Psoas muscle (tissue), 7 donors: ENCODE measurements at regions not wholly inside any gene's neighbourhood (a gene's known extent, or its start where the extent isn't known, plus 50 kb on each side); places are given as distances from the start of the nearest gene placed in this dataset.

ENCODE experiments used
- ATAC-seq, 4 donors: fragments of 200-7000 bp; cut with Tn5 transposase; one replicate each; pipeline ENCODE4 v1.9.1; 2020; ENCODE audit warnings: moderate library complexity in 3 of 4, mild to moderate bottlenecking in 2 of 4
- DNase-seq, 2 donors: peaks; one replicate each; pipeline ENCODE4 v3.0.0-alpha.2; 2020
- H3K27ac ChIP-seq: fragments of 200-600 bp; one replicate; pipeline ENCODE4 v1.8.0; 2022
- H3K27me3 ChIP-seq, 3 donors: fragments of 200-600 bp in 1 of 3; one replicate each; pipeline versions ENCODE4 v1.6.1 to v1.8.0; 2013 to 2022; ENCODE audit warnings: low read length in 2 of 3, mild to moderate bottlenecking in 2 of 3, moderate library complexity in 1 of 3; ENCODE audit not compliant: insufficient read depth in 3 of 3
- H3K36me3 ChIP-seq, 2 donors: fragments of 200-600 bp in 1 of 2; one replicate each; pipeline versions ENCODE4 v1.6.1 to v1.8.0; 2013 to 2022; ENCODE audit warnings: low read depth in 1 of 2, mild to moderate bottlenecking in 1 of 2, moderate library complexity in 1 of 2; ENCODE audit not compliant: insufficient read depth in 1 of 2
- H3K4me1 ChIP-seq: fragments of 200-600 bp; one replicate; pipeline ENCODE4 v1.8.0; 2022
- H3K4me3 ChIP-seq: fragments of 200-600 bp; one replicate; pipeline ENCODE4 v1.8.0; 2022; ENCODE audit warnings: mild to moderate bottlenecking
- H3K9me3 ChIP-seq: fragments of 200-600 bp; one replicate; pipeline ENCODE4 v1.8.0; 2022
- WGBS, 3 donors: extraction: QIAGEN DNeasy Blood & Tissue Kit; methylation state at CpG; one replicate each; pipeline versions ENCODE4 v1.1.6 to v1.1.7; 2013; 5-methylcytosine and 5-hydroxymethylcytosine counted together
- intact Hi-C, 2 donors: fragments of 100-400 bp; cut with DNase I; formaldehyde crosslinking; loops; one replicate each; pipeline versions ENCODE4 v1.11.0 to v1.14.2; 2022
- TF ChIP-seq, protein P1 (sequence below): fragments of 200-600 bp; IDR thresholded peaks from one replicate; pipeline ENCODE4 v1.8.0; 2022; ENCODE audit warnings: antibody characterized with exemption
- donor health status: healthy with polysubstance abuse.
- donor health status: DM: no; HTN: no; CAD: no; lungs with moderate emphysema.
- donor health status: Bipolar disorder and iron deficiency.
- donor health status: healthy.
- donor health status: DM: yes; HTN: yes; CAD: no.
- donor health status: DM: no; HTN: no; CAD: no.
- donor health status: DM: yes; HTN: yes; CAD: no.

DNA sequence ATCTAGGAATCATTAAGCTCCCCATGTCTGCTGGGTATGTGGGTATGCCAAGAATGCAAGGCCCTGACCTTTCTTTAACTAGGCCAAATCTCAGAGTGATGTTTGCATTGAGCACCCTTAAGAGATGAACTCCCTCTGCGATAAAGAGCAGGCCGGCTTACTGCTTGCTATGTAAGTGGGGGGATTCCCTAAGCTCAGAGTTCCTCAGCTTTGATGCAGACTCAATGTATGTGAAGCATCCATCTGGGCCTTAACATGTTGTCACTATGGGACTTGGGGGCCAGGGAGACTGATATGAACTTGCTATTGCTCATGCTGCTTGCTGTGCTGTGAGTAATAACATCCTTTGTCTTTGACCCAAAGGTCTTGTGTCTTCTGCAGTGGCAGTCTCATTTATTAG, 149.7 kb downstream of the C12orf75 start:
- peaks cover 5% of the 10 kb centered on the region for H3K4me1 ChIP-seq
- H3K36me3 ChIP-seq = no peaks in the 10 kb centered on the region
- no peak overlapping the region for H3K27ac ChIP-seq
- TF ChIP-seq, protein P1, sequence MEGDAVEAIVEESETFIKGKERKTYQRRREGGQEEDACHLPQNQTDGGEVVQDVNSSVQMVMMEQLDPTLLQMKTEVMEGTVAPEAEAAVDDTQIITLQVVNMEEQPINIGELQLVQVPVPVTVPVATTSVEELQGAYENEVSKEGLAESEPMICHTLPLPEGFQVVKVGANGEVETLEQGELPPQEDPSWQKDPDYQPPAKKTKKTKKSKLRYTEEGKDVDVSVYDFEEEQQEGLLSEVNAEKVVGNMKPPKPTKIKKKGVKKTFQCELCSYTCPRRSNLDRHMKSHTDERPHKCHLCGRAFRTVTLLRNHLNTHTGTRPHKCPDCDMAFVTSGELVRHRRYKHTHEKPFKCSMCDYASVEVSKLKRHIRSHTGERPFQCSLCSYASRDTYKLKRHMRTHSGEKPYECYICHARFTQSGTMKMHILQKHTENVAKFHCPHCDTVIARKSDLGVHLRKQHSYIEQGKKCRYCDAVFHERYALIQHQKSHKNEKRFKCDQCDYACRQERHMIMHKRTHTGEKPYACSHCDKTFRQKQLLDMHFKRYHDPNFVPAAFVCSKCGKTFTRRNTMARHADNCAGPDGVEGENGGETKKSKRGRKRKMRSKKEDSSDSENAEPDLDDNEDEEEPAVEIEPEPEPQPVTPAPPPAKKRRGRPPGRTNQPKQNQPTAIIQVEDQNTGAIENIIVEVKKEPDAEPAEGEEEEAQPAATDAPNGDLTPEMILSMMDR = no peak
- ATAC-seq (no peak), DNase-seq (no peak)
- WGBS, 3 donors = 78 to 86% (median 83%) methylated on average over 2 of the region's 2 CpGs
- no peaks in the 10 kb centered on the region for H3K9me3 ChIP-seq
- no peak overlapping the region for H3K4me3 ChIP-seq
- intact Hi-C loops = no loop called here
- no peaks in the 10 kb centered on the region for H3K27me3 ChIP-seq

DNA sequence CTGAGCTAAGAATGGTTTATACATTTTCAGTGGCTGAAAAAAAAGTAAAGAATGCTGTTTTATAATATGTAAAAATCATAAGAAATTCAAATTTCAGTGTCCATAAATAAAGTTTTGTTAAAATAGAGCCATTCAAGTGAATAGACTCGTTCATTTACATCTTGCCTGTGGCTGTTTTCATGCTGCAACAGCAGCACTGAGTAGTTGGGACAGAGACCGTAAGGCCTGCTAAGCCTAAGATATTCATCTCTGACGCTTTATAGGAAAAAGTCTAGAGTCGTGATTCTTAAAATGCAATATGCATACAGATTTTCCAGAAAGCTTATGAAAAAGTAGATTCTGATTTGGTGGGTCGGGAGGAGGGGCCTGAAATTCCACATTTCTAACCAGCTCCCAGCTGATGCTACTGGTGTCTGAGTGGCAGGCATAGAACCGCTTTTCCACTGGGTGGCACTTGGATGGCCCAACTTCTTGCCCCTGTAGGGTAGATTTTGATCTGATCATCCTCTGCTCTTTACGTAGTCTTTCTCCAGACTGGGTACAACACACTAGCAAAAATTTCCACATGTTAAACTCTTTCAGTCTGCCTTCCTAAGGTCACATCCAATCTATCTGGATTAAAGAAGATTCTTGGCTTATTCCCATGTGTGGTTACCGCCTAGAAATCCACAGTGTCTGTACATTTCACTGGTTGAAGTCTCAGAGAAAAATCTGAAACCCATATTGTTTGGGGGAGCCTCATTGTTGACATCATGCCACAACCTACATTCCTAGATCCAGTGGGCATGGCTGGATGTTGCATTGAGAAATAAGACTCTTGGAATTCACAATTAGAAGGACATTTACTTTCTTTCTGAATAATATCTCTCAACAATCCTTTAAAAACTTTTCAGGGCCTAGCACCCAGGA, 151.2 kb downstream of the C12orf75 start:
- H3K4me1 ChIP-seq = peaks cover 4% of the 10 kb centered on the region
- 95 to 98% (median 96%) methylated on average over 8 of the region's 8 CpGs for WGBS, 3 donors
- no peak overlapping the region for H3K27ac ChIP-seq
- DNase-seq = no peak
- no peaks in the 10 kb centered on the region for H3K36me3 ChIP-seq
- ATAC-seq = no peak
- H3K27me3 ChIP-seq = no peaks in the 10 kb centered on the region
- TF ChIP-seq, protein P1 = no peak
- intact Hi-C loops = no loop called here
- no peak overlapping the region for H3K4me3 ChIP-seq
- no peaks in the 10 kb centered on the region for H3K9me3 ChIP-seq

DNA sequence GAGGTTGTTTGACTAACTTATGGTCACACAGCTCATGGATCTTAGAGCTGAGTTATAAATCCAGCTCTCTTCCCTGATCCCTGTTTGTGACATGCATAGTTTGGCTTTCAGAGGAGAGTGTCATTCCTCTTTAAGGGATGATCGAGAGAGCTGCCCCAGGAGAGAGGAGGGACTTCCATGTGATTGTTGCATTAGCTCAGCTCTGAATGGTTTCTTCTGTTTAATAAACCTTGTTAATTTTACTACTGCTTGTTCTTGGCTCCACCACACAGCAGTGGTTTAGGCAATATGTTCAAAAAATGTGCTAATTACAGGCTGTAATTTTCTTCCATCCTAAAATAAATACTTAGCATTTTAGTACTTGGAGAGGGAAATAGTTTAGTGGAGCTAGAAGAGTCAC, 152.5 kb downstream of the C12orf75 start:
- H3K9me3 ChIP-seq = no peaks in the 10 kb centered on the region
- TF ChIP-seq, protein P1 = no peak

DNA sequence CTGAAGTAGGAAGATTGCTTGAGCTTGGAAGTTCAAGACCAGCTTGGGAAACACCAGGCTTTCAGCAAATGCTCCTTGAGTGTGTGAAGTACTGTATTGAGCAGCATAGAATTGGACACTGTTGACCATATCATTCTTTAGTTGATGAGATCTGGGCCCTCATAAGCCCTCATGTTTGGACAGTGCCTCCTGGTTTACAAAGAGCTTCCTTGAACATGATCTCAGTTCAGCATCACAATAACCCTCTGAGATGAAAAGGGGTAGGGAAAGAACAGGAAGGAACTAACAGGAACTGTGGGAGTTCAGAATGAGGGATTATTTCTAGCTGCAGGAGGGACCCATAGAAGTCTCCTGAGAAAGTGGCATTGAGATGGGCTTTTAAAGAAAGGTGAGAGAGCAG, 153.2 kb downstream of the C12orf75 start:
- H3K27me3 ChIP-seq = no peaks in the 10 kb centered on the region
- no peaks in the 10 kb centered on the region for H3K9me3 ChIP-seq
- ATAC-seq = no peak
- H3K4me1 ChIP-seq = no peaks in the 10 kb centered on the region
- no peak overlapping the region for H3K4me3 ChIP-seq
- DNase-seq = no peak
- TF ChIP-seq, protein P1 = no peak
- no peak overlapping the region for H3K27ac ChIP-seq
- intact Hi-C loops = no loop called here
- no peaks in the 10 kb centered on the region for H3K36me3 ChIP-seq

More for the DNA sequence above, 152.5 kb downstream of the C12orf75 start:
- Histone ChIP-seq H3K4me1 (no peaks in the 10 kb centered on the region), H3K27me3 (no peaks in the 10 kb centered on the region), H3K27ac (no peak overlapping the region), H3K4me3 (no peak overlapping the region), H3K36me3 (no peaks in the 10 kb centered on the region)
- intact Hi-C loops = no loop called here
- no peak for ATAC-seq
- 67 to 82% (median 72%) methylated on average over 1 of the region's 1 CpG for WGBS, 3 donors
- DNase-seq = no peak
